Ascending aorta (tissue), 2 donors: ENCODE measurements at regions not wholly inside any gene's neighbourhood (a gene's known extent, or its start where the extent isn't known, plus 50 kb on each side); places are given as distances from the start of the nearest gene placed in this dataset.

Experiments
- DNase-seq, 2 donors: peaks; one replicate each; pipeline ENCODE4 v3.0.0-alpha.2; 2019; ENCODE audit warnings: low spot score in 2 of 2
- H3K27ac ChIP-seq, 2 donors: fragments of 200-600 bp; sonication (generic); one replicate each; pipeline ENCODE4 v1.5.1; 2016 to 2017; ENCODE audit warnings: mild to moderate bottlenecking in 1 of 2
- H3K27me3 ChIP-seq: fragments of 200-600 bp; sonication (generic); one replicate; pipeline ENCODE4 v1.5.1; 2017
- H3K36me3 ChIP-seq, 2 donors: fragments of 200-600 bp; sonication (generic); one replicate each; pipeline ENCODE4 v1.5.1; 2016
- H3K4me1 ChIP-seq, 2 donors: fragments of 200-600 bp; sonication (generic); one replicate each; pipeline ENCODE4 v1.5.1; 2016 to 2017; ENCODE audit warnings: mild to moderate bottlenecking in 1 of 2
- H3K4me3 ChIP-seq, 2 donors: fragments of 200-600 bp; sonication (generic); one replicate each; pipeline ENCODE4 v1.5.1; 2016 to 2017; ENCODE audit warnings: mild to moderate bottlenecking in 1 of 2
- H3K9me3 ChIP-seq, 2 donors: fragments of 200-600 bp; sonication (generic); one replicate each; pipeline ENCODE4 v1.5.1; 2016
- intact Hi-C: fragments of 100-400 bp; cut with DNase I; formaldehyde crosslinking; loops from one replicate; pipeline ENCODE4 v1.15.1; 2023
- TF ChIP-seq, protein P1 (sequence below), 3 experiments: fragments of 200-600 bp in 2 of 3; fragments of 450-650 bp in 1 of 3; sonication (generic) in 2 of 3; IDR thresholded peaks; one replicate each; pipeline ENCODE4 v1.5.1; 2016 to 2019; ENCODE audit warnings: antibody characterized with exemption in 3 of 3, mild to moderate bottlenecking in 1 of 3, moderate library complexity in 1 of 3

- Histone ChIP-seq H3K4me3 (no peak overlapping the region), H3K4me1 (no peaks in the 10 kb centered on the region), H3K36me3 (no peaks in the 10 kb centered on the region), H3K9me3 (no peaks in the 10 kb centered on the region), H3K27me3 (no peaks in the 10 kb centered on the region), H3K27ac (no peak overlapping the region)
- TF ChIP-seq, protein P1, sequence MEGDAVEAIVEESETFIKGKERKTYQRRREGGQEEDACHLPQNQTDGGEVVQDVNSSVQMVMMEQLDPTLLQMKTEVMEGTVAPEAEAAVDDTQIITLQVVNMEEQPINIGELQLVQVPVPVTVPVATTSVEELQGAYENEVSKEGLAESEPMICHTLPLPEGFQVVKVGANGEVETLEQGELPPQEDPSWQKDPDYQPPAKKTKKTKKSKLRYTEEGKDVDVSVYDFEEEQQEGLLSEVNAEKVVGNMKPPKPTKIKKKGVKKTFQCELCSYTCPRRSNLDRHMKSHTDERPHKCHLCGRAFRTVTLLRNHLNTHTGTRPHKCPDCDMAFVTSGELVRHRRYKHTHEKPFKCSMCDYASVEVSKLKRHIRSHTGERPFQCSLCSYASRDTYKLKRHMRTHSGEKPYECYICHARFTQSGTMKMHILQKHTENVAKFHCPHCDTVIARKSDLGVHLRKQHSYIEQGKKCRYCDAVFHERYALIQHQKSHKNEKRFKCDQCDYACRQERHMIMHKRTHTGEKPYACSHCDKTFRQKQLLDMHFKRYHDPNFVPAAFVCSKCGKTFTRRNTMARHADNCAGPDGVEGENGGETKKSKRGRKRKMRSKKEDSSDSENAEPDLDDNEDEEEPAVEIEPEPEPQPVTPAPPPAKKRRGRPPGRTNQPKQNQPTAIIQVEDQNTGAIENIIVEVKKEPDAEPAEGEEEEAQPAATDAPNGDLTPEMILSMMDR (IDR thresholded peaks at IDR 0.05) = no peak
- no peak for DNase-seq
- intact Hi-C loops = no loop called here
These were observed 1457.5 kb downstream of the KCNT2 start for GRCh38 chr1:195150768-195151167.

GRCh38 chr1:195141294-195141693 lies 1466.9 kb downstream of the KCNT2 start:
- no peak for DNase-seq
- H3K4me1 ChIP-seq = no peaks in the 10 kb centered on the region
- H3K36me3 ChIP-seq = no peaks in the 10 kb centered on the region
- H3K27ac ChIP-seq = no peak overlapping the region
- no peak overlapping the region for H3K4me3 ChIP-seq
- TF ChIP-seq, protein P1 (IDR thresholded peaks at IDR 0.05) = no peak
- intact Hi-C loops = no loop called here
- H3K27me3 ChIP-seq = no peaks in the 10 kb centered on the region
- H3K9me3 ChIP-seq = no peaks in the 10 kb centered on the region

- no peaks in the 10 kb centered on the region for H3K9me3 ChIP-seq
- TF ChIP-seq, protein P1 (IDR thresholded peaks at IDR 0.05) = no peak
- intact Hi-C loops = no loop called here
- H3K4me1 ChIP-seq = no peaks in the 10 kb centered on the region
- H3K27me3 ChIP-seq = no peaks in the 10 kb centered on the region
- H3K36me3 ChIP-seq = no peaks in the 10 kb centered on the region
- no peak for DNase-seq
- H3K27ac ChIP-seq = no peak overlapping the region
- H3K4me3 ChIP-seq = no peak overlapping the region
These were observed 1477.6 kb downstream of the KCNT2 start for GRCh38 chr1:195130598-195130997.

- H3K36me3 ChIP-seq = no peaks in the 10 kb centered on the region
- no peaks in the 10 kb centered on the region for H3K4me1 ChIP-seq
- H3K4me3 ChIP-seq = no peak overlapping the region
- no peak overlapping the region for H3K27ac ChIP-seq
- intact Hi-C loops = no loop called here
- no peak for DNase-seq
- H3K9me3 ChIP-seq = no peaks in the 10 kb centered on the region
- no peaks in the 10 kb centered on the region for H3K27me3 ChIP-seq
- TF ChIP-seq, protein P1 (IDR thresholded peaks at IDR 0.05) = no peak
These were observed 1485.7 kb downstream of the KCNT2 start for GRCh38 chr1:195122497-195122896.

- Histone ChIP-seq H3K27ac (no peak overlapping the region), H3K4me3 (no peak overlapping the region), H3K9me3 (no peaks in the 10 kb centered on the region), H3K36me3 (no peaks in the 10 kb centered on the region), H3K27me3 (no peaks in the 10 kb centered on the region), H3K4me1 (no peaks in the 10 kb centered on the region)
- DNase-seq = no peak
- intact Hi-C loops = no loop called here
- TF ChIP-seq, protein P1 (IDR thresholded peaks at IDR 0.05) = no peak
These were observed 1494.8 kb downstream of the KCNT2 start for GRCh38 chr1:195113471-195113870.

DNA sequence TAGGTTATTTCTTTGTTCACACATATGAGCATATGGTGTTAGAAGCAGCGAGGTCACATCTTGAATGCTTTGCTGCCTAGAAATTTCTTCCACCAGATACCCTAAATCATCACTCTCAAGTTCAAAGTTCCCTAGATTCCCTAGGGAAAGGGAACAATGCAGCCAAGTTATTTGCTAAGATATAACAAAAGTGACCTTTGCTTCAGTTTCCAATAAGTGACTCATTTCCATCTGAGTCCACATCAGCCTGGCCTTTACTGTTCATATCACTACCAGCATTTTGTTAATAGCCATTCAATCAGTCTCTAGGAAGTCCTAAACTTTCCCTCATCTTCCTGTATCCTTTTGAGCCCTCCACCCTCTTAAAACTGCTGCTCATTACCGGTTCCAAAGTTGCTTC lies 1502.5 kb downstream of the KCNT2 start:
- H3K4me3 ChIP-seq = no peak overlapping the region
- no peaks in the 10 kb centered on the region for H3K9me3 ChIP-seq
- no peaks in the 10 kb centered on the region for H3K36me3 ChIP-seq
- intact Hi-C loops = no loop called here
- H3K27me3 ChIP-seq = no peaks in the 10 kb centered on the region
- DNase-seq = no peak
- H3K4me1 ChIP-seq = no peaks in the 10 kb centered on the region
- TF ChIP-seq, protein P1 (IDR thresholded peaks at IDR 0.05) = no peak
- H3K27ac ChIP-seq = no peak overlapping the region
